Smooth muscle cell (in vitro differentiated cells): ENCODE measurements at regions not wholly inside any gene's neighbourhood (a gene's known extent, or its start where the extent isn't known, plus 50 kb on each side); places are given as distances from the start of the nearest gene placed in this dataset.

Experiments used
- DNase-seq: peaks from one replicate; lab custom pipeline; 2025; ENCODE audit not compliant: unreplicated experiment; lab: John Stamatoyannopoulos, UW
- H2AFZ ChIP-seq: fragments of 200-600 bp; sonication (generic); 2 replicates; pipeline ENCODE4 v1.6.0; 2016; ENCODE audit warnings: antibody characterized with exemption, low read depth, mild to moderate bottlenecking
- H3F3A ChIP-seq: fragments of 200-600 bp; sonication (generic); 2 replicates; pipeline ENCODE4 v1.6.0; 2017; ENCODE audit warnings: antibody characterized with exemption, low read depth
- H3K27ac ChIP-seq: fragments of 200-600 bp; sonication (generic); 2 replicates; pipeline ENCODE4 v1.5.1; 2016; ENCODE audit warnings: low read depth, mild to moderate bottlenecking
- H3K27me3 ChIP-seq: fragments of 200-600 bp; sonication (generic); 2 replicates; pipeline ENCODE4 v1.6.1; 2016; ENCODE audit warnings: low read depth, mild to moderate bottlenecking
- H3K36me3 ChIP-seq: fragments of 200-600 bp; sonication (generic); 2 replicates; pipeline ENCODE4 v1.5.1; 2016; ENCODE audit warnings: low read depth
- H3K4me1 ChIP-seq: fragments of 200-600 bp; sonication (generic); 2 replicates; pipeline ENCODE4 v1.5.1; 2016; ENCODE audit warnings: low read depth
- H3K4me2 ChIP-seq: fragments of 200-600 bp; sonication (generic); 2 replicates; pipeline ENCODE4 v1.6.0; 2016; ENCODE audit warnings: mild to moderate bottlenecking
- H3K4me3 ChIP-seq: fragments of 200-600 bp; sonication (generic); 2 replicates; pipeline ENCODE4 v1.5.1; 2016; ENCODE audit warnings: mild to moderate bottlenecking
- H3K79me2 ChIP-seq: fragments of 200-600 bp; sonication (generic); 2 replicates; pipeline ENCODE4 v1.6.0; 2016; ENCODE audit warnings: low read depth, mild to moderate bottlenecking
- H3K9ac ChIP-seq: fragments of 200-600 bp; sonication (generic); 2 replicates; pipeline ENCODE4 v1.6.0; 2016; ENCODE audit warnings: low read depth
- H3K9me3 ChIP-seq: fragments of 200-600 bp; sonication (generic); replicated peaks from 2 replicates; pipeline ENCODE4 v1.5.1; 2016; ENCODE audit warnings: low read depth
- H4K20me1 ChIP-seq: fragments of 200-600 bp; sonication (generic); 2 replicates; pipeline ENCODE4 v1.6.0; 2016; ENCODE audit warnings: low read depth
- CTCF ChIP-seq: fragments of 200-600 bp; sonication (generic); IDR thresholded peaks from 2 replicates; pipeline ENCODE4 v1.5.1; 2017; ENCODE audit warnings: borderline replicate concordance, mild to moderate bottlenecking, antibody characterized with exemption; ENCODE audit not compliant: insufficient read depth, poor library complexity, severe bottlenecking
- WGBS: methylation state at CpG from one replicate; pipeline ENCODE4 v1.1.7; 2016; ENCODE audit warnings: low lambda C conversion rate; 5-methylcytosine and 5-hydroxymethylcytosine counted together

GRCh38 chr10:125300937-125301336 is 140.6 kb upstream of the CTBP2 start:
- Histone ChIP-seq H3K4me2 (no peak overlapping the region), H3K27ac (no peak overlapping the region), H3K36me3 (no peaks in the 10 kb centered on the region), H3K9ac (no peak overlapping the region), H2AFZ (no peak overlapping the region), H3K4me1 (no peaks in the 10 kb centered on the region), H3K9me3 (no peaks in the 10 kb centered on the region), H4K20me1 (no peaks in the 10 kb centered on the region), H3F3A (no peaks in the 10 kb centered on the region), H3K79me2 (no peaks in the 10 kb centered on the region), H3K4me3 (no peak overlapping the region), H3K27me3 (no peaks in the 10 kb centered on the region)
- no peak for TF ChIP-seq CTCF
- no peak for DNase-seq
- WGBS, result 81% methylated on average over 2 of the region's 2 CpGs

GRCh38 chr10:125299461-125299860 is 139.1 kb upstream of the CTBP2 start:
- no peaks in the 10 kb centered on the region for H3K9me3 ChIP-seq
- H3K27ac ChIP-seq, result no peak overlapping the region
- H3K4me2 ChIP-seq, result no peak overlapping the region
- H2AFZ ChIP-seq, result no peak overlapping the region
- no peak overlapping the region for H3K9ac ChIP-seq
- peaks cover 2% of the 10 kb centered on the region for H3K27me3 ChIP-seq
- H4K20me1 ChIP-seq, result no peaks in the 10 kb centered on the region
- no peak for DNase-seq
- 66% methylated on average over 2 of the region's 2 CpGs for WGBS
- no peak for TF ChIP-seq CTCF
- no peaks in the 10 kb centered on the region for H3K79me2 ChIP-seq
- H3F3A ChIP-seq, result no peaks in the 10 kb centered on the region
- H3K4me1 ChIP-seq, result no peaks in the 10 kb centered on the region
- no peak overlapping the region for H3K4me3 ChIP-seq
- no peaks in the 10 kb centered on the region for H3K36me3 ChIP-seq

DNA sequence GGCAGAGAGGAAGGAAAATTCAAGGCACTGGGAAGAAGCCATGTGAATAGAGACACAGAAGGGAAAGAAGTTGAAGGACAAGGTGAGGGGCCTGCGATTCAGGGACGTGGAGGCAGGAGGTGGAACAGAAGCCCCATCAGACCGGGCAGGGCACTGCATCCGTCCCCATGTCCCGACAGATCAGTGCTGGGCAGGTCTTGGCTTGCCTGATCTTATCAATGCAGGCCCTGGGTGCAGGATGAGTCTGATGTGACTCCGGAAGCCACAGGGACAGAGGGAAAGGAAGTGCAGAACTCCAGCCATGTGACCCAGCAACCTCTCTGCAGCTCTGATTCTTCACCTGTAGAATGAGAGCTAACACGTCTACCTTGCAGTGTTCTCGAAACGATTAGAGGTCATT is 136.2 kb upstream of the CTBP2 start:
- H3K4me3 ChIP-seq, result no peak overlapping the region
- H2AFZ ChIP-seq, result no peak overlapping the region
- no peaks in the 10 kb centered on the region for H3K79me2 ChIP-seq
- H3K27me3 ChIP-seq, result peaks cover 3% of the 10 kb centered on the region
- no peaks in the 10 kb centered on the region for H3K36me3 ChIP-seq
- H3F3A ChIP-seq, result no peaks in the 10 kb centered on the region
- no peak for DNase-seq
- no peaks in the 10 kb centered on the region for H3K4me1 ChIP-seq
- 77% methylated on average over 9 of the region's 9 CpGs for WGBS
- H4K20me1 ChIP-seq, result no peaks in the 10 kb centered on the region
- H3K9ac ChIP-seq, result no peak overlapping the region
- no peak for TF ChIP-seq CTCF
- no peaks in the 10 kb centered on the region for H3K9me3 ChIP-seq
- H3K27ac ChIP-seq, result no peak overlapping the region
- no peak overlapping the region for H3K4me2 ChIP-seq

GRCh38 chr10:125294109-125294508 is 133.7 kb upstream of the CTBP2 start:
- Histone ChIP-seq H3K9ac (no peak overlapping the region), H3F3A (no peaks in the 10 kb centered on the region), H4K20me1 (no peaks in the 10 kb centered on the region), H3K4me1 (no peaks in the 10 kb centered on the region), H3K79me2 (no peaks in the 10 kb centered on the region), H3K9me3 (no peaks in the 10 kb centered on the region), H3K27me3 (peaks cover 3% of the 10 kb centered on the region), H3K4me3 (no peak overlapping the region), H3K4me2 (no peak overlapping the region), H3K36me3 (no peaks in the 10 kb centered on the region), H3K27ac (no peak overlapping the region), H2AFZ (no peak overlapping the region)
- DNase-seq, result no peak
- WGBS, result 95% methylated on average over 2 of the region's 2 CpGs
- TF ChIP-seq CTCF, result no peak
